ENCODE measurements at regions not wholly inside any gene's neighbourhood (a gene's known extent, or its start where the extent isn't known, plus 50 kb on each side); places are given as distances from the start of the nearest gene placed in this dataset.

- CTCF ChIA-PET = no interaction called here
- intact Hi-C loops (cut with micrococcal nuclease; ENCODE audit: unreplicated experiment) = no loop called here
Measured at GRCh38 chr10:35876248-35876647, 234.2 kb upstream of the FZD8 start.

GRCh38 chr10:35875016-35875676 is 233.1 kb upstream of the FZD8 start:
- no peak overlapping the region for H2AFZ ChIP-seq
- no peak for TF ChIP-seq EZH2 (IDR thresholded peaks at IDR 0.05; ENCODE audit: low read depth)
- TF ChIP-seq, protein P1, sequence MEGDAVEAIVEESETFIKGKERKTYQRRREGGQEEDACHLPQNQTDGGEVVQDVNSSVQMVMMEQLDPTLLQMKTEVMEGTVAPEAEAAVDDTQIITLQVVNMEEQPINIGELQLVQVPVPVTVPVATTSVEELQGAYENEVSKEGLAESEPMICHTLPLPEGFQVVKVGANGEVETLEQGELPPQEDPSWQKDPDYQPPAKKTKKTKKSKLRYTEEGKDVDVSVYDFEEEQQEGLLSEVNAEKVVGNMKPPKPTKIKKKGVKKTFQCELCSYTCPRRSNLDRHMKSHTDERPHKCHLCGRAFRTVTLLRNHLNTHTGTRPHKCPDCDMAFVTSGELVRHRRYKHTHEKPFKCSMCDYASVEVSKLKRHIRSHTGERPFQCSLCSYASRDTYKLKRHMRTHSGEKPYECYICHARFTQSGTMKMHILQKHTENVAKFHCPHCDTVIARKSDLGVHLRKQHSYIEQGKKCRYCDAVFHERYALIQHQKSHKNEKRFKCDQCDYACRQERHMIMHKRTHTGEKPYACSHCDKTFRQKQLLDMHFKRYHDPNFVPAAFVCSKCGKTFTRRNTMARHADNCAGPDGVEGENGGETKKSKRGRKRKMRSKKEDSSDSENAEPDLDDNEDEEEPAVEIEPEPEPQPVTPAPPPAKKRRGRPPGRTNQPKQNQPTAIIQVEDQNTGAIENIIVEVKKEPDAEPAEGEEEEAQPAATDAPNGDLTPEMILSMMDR (conservative IDR thresholded peaks at IDR 0.05) = no peak
- no peaks in the 10 kb centered on the region for H3F3A ChIP-seq (ENCODE audit: insufficient read depth, low read depth)
- H3K4me3 ChIP-seq = no peak overlapping the region
- no peak overlapping the region for H3K4me2 ChIP-seq
- no peaks in the 10 kb centered on the region for H3K79me2 ChIP-seq (ENCODE audit: low read depth)
- no peaks in the 10 kb centered on the region for H3K36me3 ChIP-seq (ENCODE audit: low read depth)
- no peaks in the 10 kb centered on the region for H3K9me2 ChIP-seq (ENCODE audit: insufficient read depth)
- ChIA-PET CTCF (no interaction called here), POLR2A (ENCODE audit: unreplicated experiment) (no interaction called here)
- H3K9me3 ChIP-seq (ENCODE audit: insufficient read depth, low read depth) = no peaks in the 10 kb centered on the region
- no peaks in the 10 kb centered on the region for H4K20me1 ChIP-seq (ENCODE audit: insufficient read depth)
- intact Hi-C loops (cut with micrococcal nuclease; ENCODE audit: unreplicated experiment) = no loop called here
- BruUV-seq (replicated peaks) = no TSS peak
- H3K4me1 ChIP-seq (replicated peaks; ENCODE audit: insufficient read depth) = no peaks in the 10 kb centered on the region
- DNase-seq = no peak
- no peak overlapping the region for H3K27ac ChIP-seq
- H3K27me3 ChIP-seq (ENCODE audit: insufficient read depth, low read depth) = no peaks in the 10 kb centered on the region; the same call in 1 of the 2 replicates

More at GRCh38 chr10:35876248-35876647, 234.2 kb upstream of the FZD8 start:
- Histone ChIP-seq H2AFZ (no peak overlapping the region), H3K4me3 (no peak overlapping the region), H3F3A (ENCODE audit: insufficient read depth, low read depth) (no peaks in the 10 kb centered on the region), H3K36me3 (ENCODE audit: low read depth) (no peaks in the 10 kb centered on the region), H3K79me2 (ENCODE audit: low read depth) (no peaks in the 10 kb centered on the region), H4K20me1 (ENCODE audit: insufficient read depth) (no peaks in the 10 kb centered on the region), H3K27me3 (ENCODE audit: insufficient read depth, low read depth) (peaks cover 9% of the 10 kb centered on the region), H3K9me3 (ENCODE audit: insufficient read depth, low read depth) (no peaks in the 10 kb centered on the region), H3K4me2 (no peak overlapping the region), H3K9me2 (ENCODE audit: insufficient read depth) (no peaks in the 10 kb centered on the region), H3K27ac (no peak overlapping the region), H3K4me1 (replicated peaks; ENCODE audit: insufficient read depth) (no peaks in the 10 kb centered on the region)
- POLR2A ChIA-PET (ENCODE audit: unreplicated experiment) = no interaction called here
- BruUV-seq (replicated peaks) = no TSS peak
- TF ChIP-seq, protein P1 (conservative IDR thresholded peaks at IDR 0.05) = no peak
- no peak for TF ChIP-seq EZH2 (IDR thresholded peaks at IDR 0.05; ENCODE audit: low read depth)
- DNase-seq = no peak

DNA sequence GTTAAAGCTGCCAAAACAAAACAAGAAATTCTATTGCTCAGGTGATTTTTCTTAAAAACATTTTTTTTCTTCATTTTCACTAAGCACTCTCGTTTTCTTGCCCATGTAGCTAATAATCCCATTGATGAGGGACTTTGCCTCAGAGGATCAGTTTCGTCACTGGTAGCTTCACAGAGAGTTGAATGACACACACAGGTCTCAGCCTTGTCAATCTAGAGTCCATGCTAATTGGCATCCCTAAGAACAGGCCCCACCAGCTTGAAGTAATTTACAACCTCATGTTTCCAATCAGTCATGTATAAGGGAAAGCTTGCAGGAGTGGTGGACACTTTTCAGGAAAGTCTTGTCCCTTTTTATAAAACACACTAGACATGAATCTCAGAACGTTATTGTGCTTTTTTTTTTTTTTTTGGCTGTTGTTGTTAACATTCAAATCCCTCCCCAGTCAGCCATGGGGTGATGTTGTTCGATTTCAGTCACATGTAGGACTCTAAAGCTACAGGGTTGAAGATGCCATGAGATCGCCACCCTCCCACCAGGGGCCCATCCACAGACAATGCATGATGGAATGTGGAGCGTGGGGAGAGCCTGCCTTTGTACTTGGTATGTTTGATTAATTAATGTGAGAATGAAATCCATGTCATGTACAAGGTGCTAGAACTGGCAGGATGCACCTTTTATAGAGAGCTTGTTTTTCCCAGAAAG is 232.4 kb upstream of the FZD8 start:
- no peaks in the 10 kb centered on the region; the same call in 1 of the 2 replicates for H3K27me3 ChIP-seq (ENCODE audit: insufficient read depth, low read depth)
- H3K36me3 ChIP-seq (ENCODE audit: low read depth) = no peaks in the 10 kb centered on the region
- ChIA-PET POLR2A (ENCODE audit: unreplicated experiment) (no interaction called here), CTCF (interaction anchor here (0.6 kb wide), 1 partner anchor 797 kb away, joined by 4 read pairs; no protein-coding TSS in a partner anchor)
- H3K9me2 ChIP-seq (ENCODE audit: insufficient read depth) = no peaks in the 10 kb centered on the region
- no peaks in the 10 kb centered on the region for H3F3A ChIP-seq (ENCODE audit: insufficient read depth, low read depth)
- intact Hi-C loops (cut with micrococcal nuclease; ENCODE audit: unreplicated experiment) = no loop called here
- H3K79me2 ChIP-seq (ENCODE audit: low read depth) = no peaks in the 10 kb centered on the region
- no peak overlapping the region for H2AFZ ChIP-seq
- TF ChIP-seq, protein P1 (conservative IDR thresholded peaks at IDR 0.05) = no peak
- TF ChIP-seq EZH2 (IDR thresholded peaks at IDR 0.05; ENCODE audit: low read depth) = no peak
- H3K4me2 ChIP-seq = no peak overlapping the region
- DNase-seq = no peak
- H3K4me3 ChIP-seq = no peak overlapping the region
- no TSS peak for BruUV-seq (replicated peaks)
- no peaks in the 10 kb centered on the region for H3K9me3 ChIP-seq (ENCODE audit: insufficient read depth, low read depth)
- H3K27ac ChIP-seq = no peak overlapping the region
- H4K20me1 ChIP-seq (ENCODE audit: insufficient read depth) = no peaks in the 10 kb centered on the region
- H3K4me1 ChIP-seq (replicated peaks; ENCODE audit: insufficient read depth) = no peaks in the 10 kb centered on the region
